ENCODE measurements at regions not wholly inside any gene's neighbourhood (a gene's known extent, or its start where the extent isn't known, plus 50 kb on each side); places are given as distances from the start of the nearest gene placed in this dataset.
"Not testable (repeated sequence)": the region's sequence is repeated elsewhere in the genome, so short reads cannot be mapped to it uniquely, and the experiment has no call there.

DNA sequence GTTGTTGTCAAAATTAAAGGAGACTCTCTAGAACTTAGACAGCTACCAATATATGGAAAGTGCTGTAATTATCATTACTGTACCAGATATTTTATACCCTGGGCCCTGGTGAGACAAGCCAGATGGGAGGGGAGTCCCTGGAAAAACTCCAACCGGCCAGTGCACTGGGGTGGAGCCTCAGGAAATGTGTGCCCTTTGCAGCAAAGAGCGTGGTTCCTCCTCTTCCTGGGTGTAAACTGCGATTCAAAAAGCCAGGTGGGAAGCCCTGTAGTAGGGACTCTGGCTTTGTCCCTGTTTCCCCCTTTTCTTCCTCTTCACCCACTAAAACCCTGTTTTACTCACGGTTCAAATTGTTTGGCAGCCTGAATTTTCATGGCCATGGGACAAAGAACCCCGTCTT lies 812.3 kb downstream of the PLA2G4A start:
- no peak for DNase-seq

- DNase-seq: no peak
Measured at GRCh38 chr1:187641463-187641862, 812.7 kb downstream of the PLA2G4A start.

DNA sequence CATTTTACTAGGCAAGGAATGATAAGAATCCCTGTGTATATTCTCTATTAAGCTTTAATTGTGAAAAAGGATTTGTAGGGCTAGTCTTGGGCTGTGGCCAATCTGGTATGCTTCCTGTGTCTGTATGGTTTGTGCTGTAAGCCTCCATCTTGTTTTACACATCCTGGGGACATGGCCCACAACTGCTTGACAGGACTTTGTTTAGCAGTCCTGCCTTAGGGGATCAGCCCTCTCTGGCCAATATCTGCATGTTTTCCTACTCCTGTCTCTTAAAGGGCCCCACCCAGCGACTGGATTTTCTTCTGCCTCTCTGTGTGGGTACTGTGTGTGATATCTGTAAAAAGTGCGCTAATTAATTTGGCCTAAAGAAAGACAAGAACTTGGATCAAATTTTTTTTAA lies 813.2 kb downstream of the PLA2G4A start:
- DNase-seq: no peak

- DNase-seq: no peak
Measured at GRCh38 chr1:187645651-187646050, 816.9 kb downstream of the PLA2G4A start.

GRCh38 chr1:187646536-187647107 lies 817.9 kb downstream of the PLA2G4A start:
- DNase-seq: no peak

DNA sequence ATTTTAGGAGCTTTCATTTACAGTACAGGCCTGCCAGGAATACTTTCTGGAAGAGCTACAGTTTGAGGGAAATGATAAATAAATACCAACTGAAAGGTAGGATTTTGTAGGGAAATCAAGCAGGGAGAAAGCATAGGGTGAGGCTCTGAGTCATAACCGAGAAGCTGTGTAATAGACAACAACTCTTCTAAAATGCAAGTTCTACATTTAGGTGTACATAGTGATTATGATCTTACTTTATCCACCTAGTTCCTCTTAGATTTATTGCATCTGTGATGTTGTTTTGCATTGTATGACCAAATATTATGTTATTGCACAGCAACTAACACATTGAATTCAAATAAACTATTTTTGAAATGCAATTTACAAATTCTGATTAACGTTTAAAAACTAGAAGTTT lies 819.3 kb downstream of the PLA2G4A start:
- no peak for DNase-seq

DNA sequence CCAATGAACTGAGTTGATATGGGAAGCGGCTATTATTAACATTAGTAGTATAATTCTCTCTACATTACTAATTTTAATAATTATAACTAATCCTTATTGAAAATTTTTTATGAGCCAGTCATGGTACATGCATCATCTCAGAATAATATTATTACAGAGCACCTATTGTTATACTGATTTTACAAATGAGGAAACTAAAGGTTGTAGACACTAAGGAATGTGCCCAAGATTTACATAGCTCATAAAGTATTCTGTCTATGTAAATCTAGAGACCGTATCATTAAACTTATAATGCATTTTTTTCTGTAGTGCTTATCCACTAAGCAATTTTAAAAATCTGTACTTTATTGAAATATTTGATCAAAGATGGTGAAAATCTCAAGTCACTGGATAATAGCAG lies 825.9 kb downstream of the PLA2G4A start:
- no peak for DNase-seq

- no peak for DNase-seq
Measured at GRCh38 chr1:187655104-187655503, 826.4 kb downstream of the PLA2G4A start.

GRCh38 chr1:187665483-187665882 lies 836.7 kb downstream of the PLA2G4A start:
- DNase-seq: no peak

- no peak for DNase-seq
Measured at GRCh38 chr1:187680823-187681222, 852.1 kb downstream of the PLA2G4A start.

- no peak for DNase-seq
Measured at GRCh38 chr1:187682112-187682511, 853.4 kb downstream of the PLA2G4A start.

DNA sequence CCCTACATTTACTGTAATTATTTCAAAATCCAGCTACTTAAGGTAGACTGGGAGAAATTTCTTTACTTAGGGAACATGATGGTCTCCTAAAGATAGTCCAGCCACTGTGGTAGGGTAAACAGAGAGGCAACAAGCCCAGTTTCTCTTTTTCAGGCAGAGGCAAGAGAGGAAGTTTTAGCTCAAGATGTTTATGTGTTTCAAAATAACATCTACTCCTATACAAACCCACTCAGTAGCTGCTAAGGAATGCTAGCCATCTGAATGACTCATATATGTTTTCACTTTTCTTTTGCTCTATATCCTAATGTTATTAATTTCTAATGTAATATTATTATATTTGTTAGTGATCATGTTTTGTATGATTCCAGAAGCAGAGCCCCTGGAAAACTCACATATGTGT lies 856.6 kb downstream of the PLA2G4A start:
- DNase-seq: no peak

DNA sequence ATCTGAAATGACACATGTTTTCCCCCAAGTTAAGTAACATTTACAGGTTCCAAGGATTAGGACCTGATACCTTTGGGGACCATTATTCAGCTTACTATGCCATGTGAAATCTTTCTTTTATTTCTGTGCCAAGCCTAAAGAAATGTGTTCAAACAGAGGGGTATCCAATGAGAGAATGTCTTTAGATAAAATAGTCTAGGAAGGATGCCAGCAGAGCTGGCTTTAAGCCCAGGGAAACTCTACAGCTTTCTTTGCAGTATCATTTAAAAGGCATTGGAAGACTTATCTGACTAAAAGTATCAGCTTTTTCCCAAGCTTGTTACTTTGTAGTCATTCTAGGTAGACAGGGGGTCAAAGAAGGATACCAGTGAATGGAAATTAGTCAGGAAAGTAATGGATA lies 860.4 kb downstream of the PLA2G4A start:
- DNase-seq: no peak

GRCh38 chr1:187691439-187691838 lies 862.7 kb downstream of the PLA2G4A start:
- no peak for DNase-seq

DNA sequence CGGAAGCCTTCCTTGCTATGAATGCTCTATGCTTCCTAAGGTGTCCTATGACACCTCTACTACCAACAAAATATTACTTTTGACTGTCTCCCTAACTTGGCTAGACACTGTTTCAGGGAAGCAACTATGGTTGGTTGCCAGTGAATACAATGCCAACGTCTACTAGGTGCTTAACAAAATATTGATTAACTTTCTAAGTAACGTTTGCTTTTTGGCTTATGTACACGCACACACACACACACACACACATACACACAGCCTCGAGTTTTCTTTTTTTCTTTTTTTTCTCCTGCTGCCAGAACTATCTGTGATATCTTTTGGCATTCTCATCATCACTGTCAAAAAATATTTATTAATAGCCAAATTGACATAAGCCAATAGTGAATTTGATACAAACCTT lies 864.0 kb downstream of the PLA2G4A start:
- no peak for DNase-seq

DNA sequence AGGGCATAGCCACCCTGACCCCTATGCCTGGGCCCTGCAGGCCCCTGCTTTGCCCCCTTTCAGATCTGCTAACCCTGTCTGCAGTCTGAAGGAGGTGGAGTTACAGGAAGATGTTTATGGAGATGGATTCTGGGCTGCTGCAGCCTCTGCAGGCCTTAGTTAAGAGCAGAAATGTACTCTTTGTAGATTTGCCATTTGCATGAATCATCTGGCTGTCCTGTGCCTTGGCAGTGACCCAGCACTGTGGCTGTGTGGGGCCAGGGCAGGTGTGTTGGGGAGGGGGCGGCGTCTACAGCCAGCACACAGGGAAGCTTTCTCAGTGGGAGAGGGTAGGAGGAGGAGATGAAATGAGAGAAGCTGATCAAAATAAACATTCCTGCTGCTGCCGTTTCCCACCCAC lies 867.3 kb downstream of the PLA2G4A start:
- DNase-seq: no peak

DNA sequence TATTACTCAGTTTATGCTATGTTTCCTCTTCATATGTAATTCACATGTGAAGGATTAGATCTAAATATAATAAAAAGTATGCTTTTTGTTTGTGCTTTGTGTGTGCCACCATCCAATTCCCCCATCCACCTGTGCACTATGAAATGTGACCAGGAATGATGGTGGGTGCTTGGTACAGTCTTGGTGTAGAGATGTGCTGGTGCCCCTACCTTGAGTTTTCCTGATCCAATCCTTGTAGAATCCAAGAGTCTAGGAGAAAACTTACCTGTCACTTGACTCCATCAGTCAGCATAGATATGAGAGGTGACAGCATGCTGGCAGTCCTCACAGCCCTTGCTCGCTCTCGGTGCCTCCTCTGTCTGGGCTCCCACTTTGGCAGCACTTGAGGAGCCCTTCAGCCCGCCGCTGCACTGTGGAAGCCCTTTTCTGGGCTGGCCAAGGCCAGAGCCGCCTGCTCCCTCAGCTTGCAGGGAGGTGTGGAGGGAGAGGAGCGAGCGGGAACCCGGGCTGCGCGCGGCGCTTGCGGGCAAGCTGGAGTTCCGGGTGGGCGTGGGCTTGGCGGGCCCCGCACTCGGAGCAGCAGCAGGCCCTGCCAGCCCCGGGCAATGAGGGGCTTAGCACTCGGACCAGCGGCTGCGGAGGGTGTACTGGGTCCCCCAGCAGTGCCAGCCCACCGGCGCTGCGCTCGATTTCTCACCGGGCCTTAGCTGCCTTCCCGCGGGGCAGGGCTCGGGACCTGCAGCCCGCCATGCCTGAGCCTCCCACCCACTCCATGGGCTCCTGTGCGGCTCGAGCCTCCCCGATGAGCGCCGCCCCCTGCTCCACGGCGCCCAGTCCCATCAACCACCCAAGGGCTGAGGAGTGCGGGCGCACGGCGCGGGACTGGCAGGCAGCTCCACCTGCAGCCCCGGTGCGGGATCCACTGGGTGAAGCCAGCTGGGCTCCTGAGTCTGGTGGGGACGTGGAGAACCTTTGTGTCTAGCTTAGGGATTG lies 874.7 kb downstream of the PLA2G4A start:
- DNase-seq: not testable (repeated sequence)

GRCh38 chr1:187714470-187714869 lies 885.7 kb downstream of the PLA2G4A start:
- DNase-seq: no peak

DNA sequence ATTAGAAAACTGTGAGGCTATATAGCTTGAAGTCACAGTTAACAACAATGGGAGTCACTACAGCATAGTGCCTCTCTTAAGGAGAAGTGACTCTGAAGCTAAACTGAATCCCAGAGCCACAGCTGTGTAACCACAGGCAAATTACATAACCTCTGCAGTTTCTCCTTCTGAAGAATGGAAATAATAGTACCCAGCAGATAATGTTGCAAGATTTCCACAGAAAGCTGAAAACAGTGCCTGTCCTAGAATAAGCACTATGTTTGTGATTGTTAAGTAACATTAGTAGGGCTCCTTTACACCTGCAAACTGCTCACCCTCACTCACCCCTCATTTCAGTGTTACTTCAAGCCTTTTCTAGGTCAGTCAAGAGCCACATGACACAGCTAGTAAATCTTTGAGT lies 886.7 kb downstream of the PLA2G4A start:
- no peak for DNase-seq

GRCh38 chr1:187716160-187716559 lies 887.4 kb downstream of the PLA2G4A start:
- DNase-seq: no peak

GRCh38 chr1:187718527-187718926 lies 889.8 kb downstream of the PLA2G4A start:
- no peak for DNase-seq

DNA sequence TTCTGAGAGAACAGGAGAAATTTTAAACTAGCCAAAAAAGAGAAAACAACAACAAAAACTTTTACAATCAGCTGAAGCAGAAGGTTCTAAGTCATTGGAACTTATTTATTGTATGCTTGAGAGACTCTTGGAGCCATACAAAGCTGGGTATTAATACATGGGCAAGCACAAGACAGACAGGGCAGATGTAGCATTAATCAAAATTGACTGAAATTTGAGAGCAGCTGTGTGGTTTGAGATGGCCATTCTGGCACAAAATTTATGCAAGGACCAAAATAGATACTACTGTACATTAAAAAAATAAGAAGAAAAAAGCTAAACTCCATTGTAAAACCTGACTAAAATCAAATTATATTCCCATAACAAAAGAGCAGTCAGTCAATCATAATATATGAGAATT lies 892.5 kb downstream of the PLA2G4A start:
- DNase-seq: no peak

GRCh38 chr1:187725216-187725615 lies 896.5 kb downstream of the PLA2G4A start:
- DNase-seq: no peak

GRCh38 chr1:187733232-187733631 lies 904.5 kb downstream of the PLA2G4A start:
- DNase-seq: no peak
